ENCODE measurements at regions not wholly inside any gene's neighbourhood (a gene's known extent, or its start where the extent isn't known, plus 50 kb on each side); places are given as distances from the start of the nearest gene placed in this dataset.
"Not testable (repeated sequence)": the region's sequence is repeated elsewhere in the genome, so short reads cannot be mapped to it uniquely, and the experiment has no call there.

- no peak for DNase-seq
Measured at GRCh38 chr9:117864385-117865057, 160.3 kb downstream of the TLR4 start.

DNA sequence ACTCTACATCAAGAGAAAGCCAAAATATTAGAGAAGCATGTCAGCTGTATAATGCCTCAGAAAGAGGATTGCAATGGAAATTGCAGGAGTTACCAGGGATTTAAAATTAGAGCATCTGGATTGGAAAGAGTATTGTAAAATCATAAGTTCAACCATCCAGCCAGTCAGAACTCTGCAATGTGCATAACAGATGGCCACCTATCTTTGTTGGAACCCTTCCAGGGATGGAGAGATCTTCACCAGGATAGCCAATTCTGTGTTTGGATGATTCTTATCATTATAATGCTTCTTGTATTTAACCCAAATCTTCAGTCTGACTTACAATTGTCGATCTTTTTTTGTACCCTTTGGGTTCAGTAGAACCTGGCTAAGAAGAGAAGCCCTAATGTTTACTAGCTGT, 164.4 kb downstream of the TLR4 start:
- DNase-seq, result peak; percentile 87

- no peak for DNase-seq
Measured at GRCh38 chr9:117869287-117869686, 165.1 kb downstream of the TLR4 start.

DNA sequence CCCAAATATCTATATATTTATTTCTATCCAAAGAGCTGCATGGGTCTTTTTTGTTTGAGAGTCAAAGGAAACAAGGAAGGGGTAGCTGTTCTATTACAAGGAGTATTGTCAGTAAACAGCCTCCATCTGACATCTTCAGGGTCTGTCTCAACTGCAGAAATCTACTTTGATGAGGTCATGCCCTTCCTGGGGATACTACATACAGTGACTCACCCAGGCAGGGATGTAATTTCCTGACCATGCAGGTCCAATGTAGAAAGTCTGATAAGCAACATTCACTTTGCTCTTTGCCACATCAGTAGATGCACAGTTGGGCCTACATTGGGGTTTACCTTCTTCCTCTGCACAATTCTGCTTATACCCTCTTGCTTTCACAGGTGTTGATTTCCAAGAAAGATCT, 165.5 kb downstream of the TLR4 start:
- no peak for DNase-seq

GRCh38 chr9:117873664-117874063, 169.5 kb downstream of the TLR4 start:
- no peak for DNase-seq

DNA sequence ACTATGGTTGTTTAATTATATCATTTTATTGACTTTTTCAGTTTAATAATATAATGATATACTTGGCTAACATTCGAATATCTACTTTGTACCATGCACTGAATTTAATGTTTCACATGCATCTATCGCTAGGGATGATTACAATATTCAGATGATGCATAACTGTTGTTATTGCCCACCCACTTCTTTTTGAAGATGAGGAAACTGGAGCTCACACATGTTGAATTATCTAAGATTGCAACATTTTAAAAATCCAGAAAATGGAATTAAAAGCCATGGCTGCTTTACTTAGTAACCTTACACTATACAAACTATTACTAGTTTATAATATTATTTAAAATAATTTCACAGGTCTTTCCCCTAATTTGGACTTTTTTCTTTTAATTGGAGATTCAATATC, 171.7 kb downstream of the TLR4 start:
- no peak for DNase-seq

- DNase-seq, result no peak
Measured at GRCh38 chr9:117882171-117882570, 178.0 kb downstream of the TLR4 start.

GRCh38 chr9:117886616-117887015, 182.4 kb downstream of the TLR4 start:
- DNase-seq, result peak; percentile 30

GRCh38 chr9:117887383-117887782, 183.2 kb downstream of the TLR4 start:
- DNase-seq, result no peak

DNA sequence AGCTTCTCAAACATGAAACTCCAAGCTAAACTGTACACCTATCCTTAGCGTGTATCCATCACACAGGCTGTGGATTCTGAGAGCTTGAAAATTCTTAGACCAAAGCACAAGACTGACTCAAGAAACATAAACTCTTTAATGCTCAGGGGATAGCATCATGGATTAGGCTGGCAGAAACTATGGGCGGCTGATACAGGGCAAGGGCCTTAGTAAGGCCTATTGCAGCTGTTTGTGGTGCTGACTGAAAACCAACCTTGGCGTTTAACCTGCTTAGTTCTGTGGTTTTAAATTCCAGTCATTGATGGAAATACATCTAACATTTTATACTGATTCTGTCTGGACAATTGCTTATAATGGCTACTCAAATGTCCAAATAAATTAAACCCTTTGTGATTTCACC, 183.7 kb downstream of the TLR4 start:
- no peak for DNase-seq

- no peak for DNase-seq
Measured at GRCh38 chr9:117903453-117903852, 199.2 kb downstream of the TLR4 start.

DNA sequence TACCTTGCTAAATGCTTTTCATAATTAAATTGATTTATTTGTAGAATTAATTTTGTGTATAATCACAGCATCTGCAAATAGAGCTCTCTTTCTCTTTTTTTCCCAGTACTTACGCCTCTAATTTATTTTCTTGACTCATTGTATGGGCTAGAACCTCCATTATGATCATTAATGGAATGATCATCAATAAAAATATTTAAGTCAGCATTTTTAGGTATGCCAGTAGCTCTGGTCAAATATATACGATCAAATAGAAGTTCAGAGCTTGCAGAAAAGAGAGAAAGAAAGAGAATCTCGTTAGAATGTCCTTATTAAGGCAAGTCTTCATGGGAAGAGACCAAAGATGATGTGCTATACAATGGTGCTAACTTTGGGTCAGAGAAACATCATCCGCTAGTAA, 202.6 kb downstream of the TLR4 start:
- DNase-seq, result no peak

DNA sequence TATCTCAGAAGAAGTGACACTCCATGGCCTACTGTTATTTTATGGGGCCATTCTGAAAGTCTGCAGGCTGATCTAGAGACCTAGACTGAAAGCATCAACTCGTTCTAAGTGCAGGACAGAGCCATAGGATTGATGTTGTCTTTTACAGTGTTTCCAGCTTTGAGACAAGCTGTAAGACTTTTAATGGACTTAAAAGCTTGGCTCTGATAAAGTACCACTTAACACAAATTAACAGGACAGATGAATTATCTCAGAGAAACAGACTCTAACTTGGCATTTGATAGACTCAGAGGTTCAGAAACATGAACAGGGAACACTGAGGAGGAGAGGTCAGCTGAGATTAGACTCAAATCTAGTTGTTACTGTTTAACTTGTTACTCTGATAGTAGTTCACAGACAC, 203.2 kb downstream of the TLR4 start:
- no peak for DNase-seq

DNA sequence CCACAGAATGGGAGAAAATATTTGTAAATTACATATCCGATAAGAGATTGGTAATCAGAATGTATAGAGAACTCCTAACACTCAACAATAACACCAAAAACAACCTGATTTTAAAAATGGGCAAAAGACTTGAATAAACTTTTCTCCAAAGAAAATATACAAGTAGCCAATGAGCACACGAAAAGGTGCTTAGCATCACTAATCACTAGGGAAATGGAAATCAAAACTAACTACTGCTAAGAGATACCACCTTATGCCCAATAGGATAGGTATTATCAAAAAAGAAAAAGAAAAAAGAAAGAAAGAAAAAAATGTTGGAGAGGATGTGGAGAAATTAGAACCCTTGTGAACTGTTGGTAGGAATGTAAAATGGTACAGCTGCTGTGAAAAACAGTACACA, 212.1 kb downstream of the TLR4 start:
- DNase-seq, result no peak

GRCh38 chr9:117917873-117918272, 213.7 kb downstream of the TLR4 start:
- DNase-seq, result no peak

GRCh38 chr9:117919538-117919937, 215.3 kb downstream of the TLR4 start:
- DNase-seq, result peak; percentile 97

- DNase-seq, result no peak
Measured at GRCh38 chr9:117926031-117926658, 221.9 kb downstream of the TLR4 start.

- peak; percentile 23 for DNase-seq
Measured at GRCh38 chr9:117927354-117927753, 223.2 kb downstream of the TLR4 start.

DNA sequence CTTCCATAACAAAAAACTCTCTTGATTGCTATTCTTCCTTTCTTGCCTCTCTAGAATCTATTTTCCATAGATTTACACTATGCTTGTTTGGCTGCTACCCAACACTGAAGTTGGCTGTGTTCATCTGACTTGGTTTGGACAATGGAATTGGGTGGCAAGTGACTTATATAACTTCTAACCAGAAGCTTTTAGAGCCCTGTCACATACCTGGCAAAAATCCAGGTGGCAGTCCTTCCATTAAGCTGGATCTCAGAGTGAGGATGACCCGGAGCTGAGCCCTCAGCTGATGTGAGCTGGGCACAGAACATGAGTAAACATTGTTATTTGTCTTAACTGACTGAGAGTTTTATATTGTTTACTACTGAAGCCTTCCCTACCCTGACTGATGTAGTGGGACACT, 225.7 kb downstream of the TLR4 start:
- DNase-seq, result no peak

- DNase-seq, result no peak
Measured at GRCh38 chr9:117932585-117932984, 228.4 kb downstream of the TLR4 start.

GRCh38 chr9:117936185-117937130, 232.3 kb downstream of the TLR4 start:
- no peak for DNase-seq

DNA sequence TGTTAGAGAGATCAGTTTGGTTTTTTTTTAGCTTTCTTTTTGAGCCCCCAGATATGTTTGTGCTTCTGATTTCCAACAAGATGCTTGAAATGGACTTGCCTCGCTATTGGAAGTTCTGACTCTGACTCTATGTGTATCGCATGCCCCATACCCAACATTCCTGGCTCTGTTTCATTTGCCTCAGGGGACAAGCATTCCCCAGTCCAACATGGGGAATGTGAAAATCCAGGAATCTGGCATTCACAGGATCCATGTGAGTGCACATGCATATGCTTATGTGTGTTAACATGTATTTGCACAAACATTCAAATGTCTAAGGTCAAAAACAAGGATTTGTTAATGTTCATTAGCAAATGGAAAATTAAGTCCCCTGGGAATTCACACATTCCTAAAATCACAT, 233.9 kb downstream of the TLR4 start:
- no peak for DNase-seq

- no peak for DNase-seq
Measured at GRCh38 chr9:117938896-117939295, 234.7 kb downstream of the TLR4 start.

DNA sequence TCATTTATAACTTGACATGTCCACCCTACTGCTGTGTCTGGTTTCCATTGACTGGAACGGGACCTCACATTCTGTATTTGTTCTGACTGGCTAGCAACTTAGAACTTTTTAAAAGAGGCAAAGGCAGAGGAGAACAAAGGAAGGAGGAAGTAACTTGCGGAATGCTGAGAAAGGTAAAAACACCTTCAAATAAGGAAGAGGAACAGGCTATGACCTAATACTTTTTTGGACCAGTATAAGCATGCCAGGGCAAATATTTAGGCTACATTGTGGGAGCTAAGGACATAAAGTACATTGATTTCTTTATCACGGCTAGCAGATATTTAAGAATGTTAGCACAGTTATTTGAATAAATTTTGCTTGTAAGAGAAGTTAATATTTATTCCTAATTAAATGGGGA, 240.5 kb downstream of the TLR4 start:
- DNase-seq, result not testable (repeated sequence)
